Kidney (tissue), 13 donors: ENCODE measurements at regions not wholly inside any gene's neighbourhood (a gene's known extent, or its start where the extent isn't known, plus 50 kb on each side); places are given as distances from the start of the nearest gene placed in this dataset.

ENCODE experiments used
- DNase-seq, 5 donors: peaks; one replicate each; pipeline ENCODE4 v3.0.0-alpha.2; 2013 to 2020
- FAIRE-seq: peaks from 2 replicates; lab custom pipeline; 2012; peaks lifted over from hg19 to GRCh38; lab: Jason Lieb, UNC
- H3K27ac ChIP-seq, 2 donors: one replicate each; pipeline ENCODE4 v1.7.0; 2013; ENCODE audit warnings: low read depth in 2 of 2, low read length in 2 of 2, inconsistent platforms in 1 of 2
- H3K27me3 ChIP-seq: one replicate; pipeline ENCODE4 v1.7.1; 2013; ENCODE audit warnings: low read length, inconsistent platforms; ENCODE audit not compliant: control insufficient read depth, insufficient read depth
- H3K36me3 ChIP-seq, 3 donors: one replicate each; pipeline versions ENCODE4 v1.7.0 to v1.7.1; 2013; ENCODE audit warnings: low read length in 3 of 3, control low read depth in 1 of 3, inconsistent platforms in 1 of 3; ENCODE audit not compliant: insufficient read depth in 3 of 3, control insufficient read depth in 2 of 3
- H3K4me1 ChIP-seq, 3 donors: one replicate each; pipeline versions ENCODE4 v1.7.0 to v1.7.1; 2013; ENCODE audit warnings: low read length in 3 of 3, inconsistent platforms in 1 of 3, low read depth in 1 of 3; ENCODE audit not compliant: control insufficient read depth in 2 of 3, insufficient read depth in 2 of 3
- H3K4me3 ChIP-seq, 3 donors: one replicate each; pipeline versions ENCODE4 v1.7.0 to v1.8.1; 2013; ENCODE audit warnings: low read length in 3 of 3, control low read depth in 1 of 3, inconsistent platforms in 1 of 3
- H3K9ac ChIP-seq, 3 donors: one replicate each; pipeline versions ENCODE4 v1.7.0 to v1.7.1; 2013; ENCODE audit warnings: low read length in 3 of 3, control low read depth in 1 of 3, inconsistent platforms in 1 of 3
- H3K9me3 ChIP-seq, 3 donors: one replicate each; pipeline versions ENCODE4 v1.7.0 to v1.7.1; 2013; ENCODE audit warnings: low read length in 3 of 3, control low read depth in 1 of 3, inconsistent platforms in 1 of 3; ENCODE audit not compliant: control insufficient read depth in 2 of 3, insufficient read depth in 1 of 3
- intact Hi-C: fragments of 100-400 bp; cut with DNase I; formaldehyde crosslinking; loops from one replicate; pipeline ENCODE4 v1.11.1; 2022
- TF ChIP-seq, protein P1 (sequence below): IDR thresholded peaks from 3 replicates; pipeline ENCODE4 v1.5.1; 2012; ENCODE audit warnings: mild to moderate bottlenecking, moderate library complexity, borderline replicate concordance; ENCODE audit not compliant: insufficient read depth; ENCODE audit errors: extremely low read depth
- donor health status: control.
- donor health status: control.
- donor health status: control.
- donor health status: control.
- donor health status: control.
- donor health status: DM: yes; HTN: yes; CAD: no.
- donor health status: Normal renal cell carcinoma (clear cell type).

DNA sequence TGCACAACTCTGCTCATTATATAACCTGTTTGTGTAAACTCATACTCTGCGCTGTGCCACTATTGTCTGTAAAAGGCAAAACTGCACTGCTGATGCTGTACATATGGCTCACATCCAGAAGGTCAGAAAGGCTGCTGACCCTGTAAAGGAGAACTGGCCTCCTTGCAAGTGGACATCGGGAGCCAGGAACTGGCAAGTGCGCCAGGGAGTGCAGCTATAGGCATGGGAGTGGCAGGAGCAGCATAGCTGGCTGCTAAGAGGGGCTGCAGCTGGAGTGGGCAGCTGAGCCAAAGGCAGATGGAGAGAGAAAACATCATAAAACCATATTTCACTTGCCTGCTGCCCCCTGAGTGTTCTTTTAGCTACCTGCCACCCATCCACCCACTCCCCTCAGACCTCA, 2183.4 kb upstream of the ACO1 start:
- FAIRE-seq (no peak), DNase-seq (no peak)
- peaks cover 0 to 11% (median 2%) of the 10 kb centered on the region in 3 donors for H3K9me3 ChIP-seq
- no peak overlapping the region for H3K27ac ChIP-seq
- intact Hi-C loops, result no loop called here
- no peaks in the 10 kb centered on the region for H3K36me3 ChIP-seq
- H3K9ac ChIP-seq, result no peak overlapping the region
- TF ChIP-seq, protein P1, sequence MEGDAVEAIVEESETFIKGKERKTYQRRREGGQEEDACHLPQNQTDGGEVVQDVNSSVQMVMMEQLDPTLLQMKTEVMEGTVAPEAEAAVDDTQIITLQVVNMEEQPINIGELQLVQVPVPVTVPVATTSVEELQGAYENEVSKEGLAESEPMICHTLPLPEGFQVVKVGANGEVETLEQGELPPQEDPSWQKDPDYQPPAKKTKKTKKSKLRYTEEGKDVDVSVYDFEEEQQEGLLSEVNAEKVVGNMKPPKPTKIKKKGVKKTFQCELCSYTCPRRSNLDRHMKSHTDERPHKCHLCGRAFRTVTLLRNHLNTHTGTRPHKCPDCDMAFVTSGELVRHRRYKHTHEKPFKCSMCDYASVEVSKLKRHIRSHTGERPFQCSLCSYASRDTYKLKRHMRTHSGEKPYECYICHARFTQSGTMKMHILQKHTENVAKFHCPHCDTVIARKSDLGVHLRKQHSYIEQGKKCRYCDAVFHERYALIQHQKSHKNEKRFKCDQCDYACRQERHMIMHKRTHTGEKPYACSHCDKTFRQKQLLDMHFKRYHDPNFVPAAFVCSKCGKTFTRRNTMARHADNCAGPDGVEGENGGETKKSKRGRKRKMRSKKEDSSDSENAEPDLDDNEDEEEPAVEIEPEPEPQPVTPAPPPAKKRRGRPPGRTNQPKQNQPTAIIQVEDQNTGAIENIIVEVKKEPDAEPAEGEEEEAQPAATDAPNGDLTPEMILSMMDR, result no peak
- no peaks in the 10 kb centered on the region for H3K27me3 ChIP-seq
- H3K4me1 ChIP-seq, result no peaks in the 10 kb centered on the region
- no peak overlapping the region for H3K4me3 ChIP-seq

DNA sequence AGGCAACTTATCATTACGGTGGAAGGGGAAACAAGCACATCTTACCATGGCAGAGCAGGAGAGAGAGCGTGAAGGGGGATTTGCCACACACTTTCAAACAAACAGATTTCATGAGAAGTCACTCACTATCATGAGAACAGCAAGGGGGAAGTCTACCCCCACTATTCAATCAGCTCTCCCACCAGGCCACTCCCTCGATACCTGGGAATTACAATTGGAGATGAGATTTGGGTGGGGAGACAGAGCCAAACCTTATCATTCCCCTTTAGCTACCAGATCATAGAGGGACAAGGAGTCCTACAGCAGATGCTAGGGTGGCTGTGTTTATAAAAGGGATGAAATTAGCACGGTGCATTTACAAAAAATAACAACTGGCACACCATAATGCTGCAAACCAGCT, 2149.4 kb upstream of the ACO1 start:
- intact Hi-C loops, result no loop called here
- Histone ChIP-seq H3K36me3 (no peaks in the 10 kb centered on the region), H3K27ac (no peak overlapping the region), H3K9me3 (no peaks in the 10 kb centered on the region), H3K27me3 (no peaks in the 10 kb centered on the region), H3K4me1 (no peaks in the 10 kb centered on the region), H3K9ac (no peak overlapping the region), H3K4me3 (no peak overlapping the region)
- DNase-seq (no peak), FAIRE-seq (no peak)
- TF ChIP-seq, protein P1, result no peak

DNA sequence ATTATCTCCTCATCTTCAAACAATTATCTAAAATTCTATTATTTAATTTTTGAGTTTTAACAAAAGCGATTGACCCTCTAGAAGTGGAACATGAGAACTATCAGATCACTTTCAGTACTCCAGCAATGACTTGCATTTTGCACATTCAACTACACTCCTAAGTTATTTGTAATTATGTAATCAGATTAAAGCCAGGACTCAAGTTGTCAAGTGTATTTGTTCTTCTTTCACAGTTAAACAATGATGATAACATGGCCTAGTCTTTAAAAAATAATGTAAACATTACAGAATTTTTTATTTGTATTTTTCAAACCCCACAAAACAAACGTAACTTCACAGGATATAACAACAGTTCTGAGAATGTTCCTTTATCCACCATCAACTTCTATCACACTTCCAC, 2148.9 kb upstream of the ACO1 start:
- intact Hi-C loops, result no loop called here
- H3K27me3 ChIP-seq, result no peaks in the 10 kb centered on the region
- no peaks in the 10 kb centered on the region for H3K9me3 ChIP-seq
- DNase-seq (no peak), FAIRE-seq (no peak)
- H3K4me3 ChIP-seq, result no peak overlapping the region
- no peaks in the 10 kb centered on the region for H3K36me3 ChIP-seq
- TF ChIP-seq, protein P1, result no peak
- no peaks in the 10 kb centered on the region for H3K4me1 ChIP-seq
- no peak overlapping the region for H3K9ac ChIP-seq
- no peak overlapping the region for H3K27ac ChIP-seq

DNA sequence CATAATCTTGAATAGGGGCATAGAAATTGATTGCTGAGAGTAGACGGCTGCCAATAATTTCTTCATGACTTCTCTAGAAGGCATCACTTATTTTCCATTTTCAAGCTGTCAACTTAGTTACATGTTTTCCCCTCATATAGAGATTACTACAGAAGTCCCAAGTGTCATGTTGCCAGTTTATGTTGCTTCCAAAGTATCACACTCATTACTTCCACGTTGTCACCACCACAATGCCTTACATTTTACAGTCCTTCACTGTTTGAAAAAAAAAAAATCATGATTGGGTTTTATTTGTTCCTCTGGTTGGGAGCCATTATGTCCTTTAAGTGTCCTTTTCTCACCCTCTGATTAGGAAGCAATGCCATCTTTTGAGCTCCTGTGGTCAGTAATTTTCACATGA, 2144.6 kb upstream of the ACO1 start:
- intact Hi-C loops, result no loop called here
- FAIRE-seq (no peak), DNase-seq (no peak)
- no peak overlapping the region for H3K9ac ChIP-seq
- no peaks in the 10 kb centered on the region for H3K9me3 ChIP-seq
- no peaks in the 10 kb centered on the region for H3K27me3 ChIP-seq
- H3K4me3 ChIP-seq, result no peak overlapping the region
- TF ChIP-seq, protein P1, result no peak
- H3K4me1 ChIP-seq, result no peaks in the 10 kb centered on the region
- H3K27ac ChIP-seq, result no peak overlapping the region
- H3K36me3 ChIP-seq, result no peaks in the 10 kb centered on the region
